COLO668 (cell line): ENCODE measurements at regions not wholly inside any gene's neighbourhood (a gene's known extent, or its start where the extent isn't known, plus 50 kb on each side); places are given as distances from the start of the nearest gene placed in this dataset.

ENCODE experiments used
- DNase-seq: peaks from one replicate; lab custom pipeline; 2025; ENCODE audit not compliant: unreplicated experiment; lab: John Stamatoyannopoulos, UW

GRCh38 chr9:95762322-95762721, 113.2 kb upstream of the ERCC6L2 start:
- no peak for DNase-seq

- DNase-seq = no peak
Measured at GRCh38 chr9:95760791-95761190, 114.7 kb upstream of the ERCC6L2 start.

- no peak for DNase-seq
Measured at GRCh38 chr9:95757439-95757838, 118.1 kb upstream of the ERCC6L2 start.

GRCh38 chr9:95756986-95757385, 118.5 kb upstream of the ERCC6L2 start:
- DNase-seq = no peak

GRCh38 chr9:95756101-95756500, 119.4 kb upstream of the ERCC6L2 start:
- DNase-seq = no peak

- no peak for DNase-seq
Measured at GRCh38 chr9:95755421-95755730, 120.1 kb upstream of the ERCC6L2 start.

- no peak for DNase-seq
Measured at GRCh38 chr9:95754533-95755420, 120.7 kb upstream of the ERCC6L2 start.

GRCh38 chr9:95753762-95754465, 121.6 kb upstream of the ERCC6L2 start:
- DNase-seq = no peak

GRCh38 chr9:95752129-95752731, 123.3 kb upstream of the ERCC6L2 start:
- DNase-seq = no peak

GRCh38 chr9:95751520-95751790, 124.0 kb upstream of the ERCC6L2 start:
- DNase-seq = no peak

- no peak for DNase-seq
Measured at GRCh38 chr9:95750725-95751519, 124.6 kb upstream of the ERCC6L2 start.

GRCh38 chr9:95749493-95749892, 126.0 kb upstream of the ERCC6L2 start:
- no peak for DNase-seq

GRCh38 chr9:95746408-95747180, 128.9 kb upstream of the ERCC6L2 start:
- DNase-seq = no peak

GRCh38 chr9:95742821-95743220, 132.7 kb upstream of the ERCC6L2 start:
- DNase-seq = no peak

- no peak for DNase-seq
Measured at GRCh38 chr9:95741631-95742030, 133.9 kb upstream of the ERCC6L2 start.

- no peak for DNase-seq
Measured at GRCh38 chr9:95740217-95741004, 135.1 kb upstream of the ERCC6L2 start.

GRCh38 chr9:95738438-95738837, 137.1 kb upstream of the ERCC6L2 start:
- DNase-seq = no peak

- no peak for DNase-seq
Measured at GRCh38 chr9:95736891-95737522, 138.5 kb upstream of the ERCC6L2 start.

GRCh38 chr9:95736370-95736769, 139.1 kb upstream of the ERCC6L2 start:
- no peak for DNase-seq

- no peak for DNase-seq
Measured at GRCh38 chr9:95735701-95736100, 139.8 kb upstream of the ERCC6L2 start.
